ENCODE measurements at regions not wholly inside any gene's neighbourhood (a gene's known extent, or its start where the extent isn't known, plus 50 kb on each side); places are given as distances from the start of the nearest gene placed in this dataset.

DNA sequence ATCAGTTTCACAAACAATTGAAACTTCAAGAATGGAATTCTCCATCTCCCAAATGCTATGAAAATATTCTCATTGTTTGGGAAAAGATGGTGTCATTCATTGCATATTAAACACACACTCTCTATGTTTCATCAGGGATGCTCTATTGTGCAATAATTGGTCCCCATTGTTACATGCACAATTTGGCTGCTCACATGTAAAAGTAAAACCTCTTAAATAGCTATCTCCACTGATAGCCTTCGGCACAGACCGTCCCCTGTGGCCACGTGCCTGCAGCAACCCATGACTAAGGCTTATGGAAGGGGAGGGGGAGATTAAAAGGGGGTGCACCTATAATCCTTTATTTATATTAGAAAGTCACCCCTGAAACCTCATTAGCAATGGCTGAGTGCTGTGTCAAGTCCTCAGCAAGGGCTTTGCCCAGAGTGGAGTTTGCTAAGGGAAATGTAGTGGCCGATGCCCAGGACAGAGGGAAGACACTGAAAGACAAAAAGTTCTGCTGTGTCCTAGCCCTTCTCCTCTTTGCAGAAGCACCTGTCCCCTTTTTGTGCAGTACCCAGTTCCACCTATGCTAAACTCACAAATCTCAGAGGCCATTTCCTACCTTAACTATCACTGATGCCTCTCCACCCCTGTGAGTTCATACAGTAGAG is 309.6 kb upstream of the ESRRG start (continued):
- TF ChIP-seq, protein P1, sequence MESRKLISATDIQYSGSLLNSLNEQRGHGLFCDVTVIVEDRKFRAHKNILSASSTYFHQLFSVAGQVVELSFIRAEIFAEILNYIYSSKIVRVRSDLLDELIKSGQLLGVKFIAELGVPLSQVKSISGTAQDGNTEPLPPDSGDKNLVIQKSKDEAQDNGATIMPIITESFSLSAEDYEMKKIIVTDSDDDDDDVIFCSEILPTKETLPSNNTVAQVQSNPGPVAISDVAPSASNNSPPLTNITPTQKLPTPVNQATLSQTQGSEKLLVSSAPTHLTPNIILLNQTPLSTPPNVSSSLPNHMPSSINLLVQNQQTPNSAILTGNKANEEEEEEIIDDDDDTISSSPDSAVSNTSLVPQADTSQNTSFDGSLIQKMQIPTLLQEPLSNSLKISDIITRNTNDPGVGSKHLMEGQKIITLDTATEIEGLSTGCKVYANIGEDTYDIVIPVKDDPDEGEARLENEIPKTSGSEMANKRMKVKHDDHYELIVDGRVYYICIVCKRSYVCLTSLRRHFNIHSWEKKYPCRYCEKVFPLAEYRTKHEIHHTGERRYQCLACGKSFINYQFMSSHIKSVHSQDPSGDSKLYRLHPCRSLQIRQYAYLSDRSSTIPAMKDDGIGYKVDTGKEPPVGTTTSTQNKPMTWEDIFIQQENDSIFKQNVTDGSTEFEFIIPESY (IDR thresholded peaks at IDR 0.05), result no peak
- TF ChIP-seq JUND (IDR thresholded peaks at IDR 0.05) (no peak), TAF1 (conservative IDR thresholded peaks at IDR 0.05) (no peak), RXRA (IDR thresholded peaks at IDR 0.05) (no peak), FOXA1 (IDR thresholded peaks at IDR 0.05) (no peak), RAD21 (IDR thresholded peaks at IDR 0.05) (no peak), EGR1 (IDR thresholded peaks at IDR 0.05; ENCODE audit: low read depth in 2 of 2) (no peak)
- TF ChIP-seq, protein P2, sequence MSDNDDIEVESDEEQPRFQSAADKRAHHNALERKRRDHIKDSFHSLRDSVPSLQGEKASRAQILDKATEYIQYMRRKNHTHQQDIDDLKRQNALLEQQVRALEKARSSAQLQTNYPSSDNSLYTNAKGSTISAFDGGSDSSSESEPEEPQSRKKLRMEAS (IDR thresholded peaks at IDR 0.05), result no peak

DNA sequence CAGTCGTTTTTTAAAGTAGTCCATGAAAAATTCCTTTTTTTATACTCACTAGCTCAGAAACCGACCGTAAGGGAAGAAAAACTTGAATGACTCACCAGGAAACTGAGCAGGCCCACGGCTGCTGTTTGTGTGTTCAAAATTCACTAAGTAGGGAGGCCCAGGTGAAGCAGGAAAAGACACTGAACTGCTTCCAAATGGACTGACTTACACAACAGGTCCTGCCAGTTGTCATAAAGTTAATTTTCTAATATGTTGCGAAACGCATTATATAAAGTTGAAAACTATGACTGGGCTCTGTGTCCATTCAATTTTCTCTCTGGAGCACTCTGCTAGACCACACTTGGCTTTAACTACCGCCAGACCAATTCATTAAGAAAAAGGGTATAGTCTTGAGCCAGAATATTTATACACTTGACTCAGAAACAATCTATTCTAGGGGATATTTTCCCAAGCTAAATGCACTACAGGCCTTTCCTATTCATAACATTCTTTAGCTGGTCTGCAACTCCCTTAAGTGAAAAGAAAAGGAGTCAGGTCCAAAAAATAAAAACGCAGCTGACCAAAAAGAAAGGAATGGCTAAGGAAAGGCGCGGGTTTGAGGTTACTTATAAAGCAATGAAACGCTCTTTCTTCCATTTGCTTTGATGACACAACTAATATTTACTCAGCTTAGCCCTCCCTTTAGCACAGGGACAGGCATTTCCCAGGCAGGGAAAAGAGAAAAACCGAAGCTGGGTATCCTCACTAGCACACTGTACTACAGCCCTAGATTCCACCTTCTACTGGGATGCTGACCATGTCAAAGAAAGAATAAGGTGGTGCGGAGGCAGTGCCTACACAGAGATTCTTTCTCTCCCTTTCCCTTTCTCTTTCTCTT is 306.3 kb upstream of the ESRRG start:
- WGBS, result 59% methylated on average over 13 of the region's 13 CpGs
- Histone ChIP-seq H3K9me3 (ENCODE audit: control insufficient read depth in 4 of 4, low read length in 3 of 4) (no peaks in the 10 kb centered on the region), H3K9ac (ENCODE audit: low read depth in 1 of 2, low read length in 2 of 2) (no peak overlapping the region), H3K4me3 (ENCODE audit: low read depth in 1 of 3, low read length in 3 of 3) (no peak overlapping the region), H3K36me3 (ENCODE audit: control insufficient read depth in 4 of 4, insufficient read depth in 3 of 4, low read depth in 1 of 4, low read length in 3 of 4) (no peaks in the 10 kb centered on the region), H3K27ac (ENCODE audit: low read depth in 1 of 2, low read length in 2 of 2) (no peak overlapping the region), H3K27me3 (ENCODE audit: control insufficient read depth in 4 of 4, insufficient read depth in 4 of 4, low read length in 3 of 4) (no peaks in the 10 kb centered on the region), H3K4me1 (ENCODE audit: control insufficient read depth in 4 of 4, insufficient read depth in 4 of 4, low read length in 3 of 4) (no peaks in the 10 kb centered on the region)
- no peak for DNase-seq (ENCODE audit: low spot score)
- TF ChIP-seq JUND (IDR thresholded peaks at IDR 0.05) (no peak), RXRA (IDR thresholded peaks at IDR 0.05) (no peak), RAD21 (IDR thresholded peaks at IDR 0.05) (no peak), NR2F2 (IDR thresholded peaks at IDR 0.05) (no peak), SP1 (IDR thresholded peaks at IDR 0.05) (no peak), TAF1 (conservative IDR thresholded peaks at IDR 0.05) (no peak), HNF4A (conservative IDR thresholded peaks at IDR 0.05) (no peak)
- TF ChIP-seq, protein P3, sequence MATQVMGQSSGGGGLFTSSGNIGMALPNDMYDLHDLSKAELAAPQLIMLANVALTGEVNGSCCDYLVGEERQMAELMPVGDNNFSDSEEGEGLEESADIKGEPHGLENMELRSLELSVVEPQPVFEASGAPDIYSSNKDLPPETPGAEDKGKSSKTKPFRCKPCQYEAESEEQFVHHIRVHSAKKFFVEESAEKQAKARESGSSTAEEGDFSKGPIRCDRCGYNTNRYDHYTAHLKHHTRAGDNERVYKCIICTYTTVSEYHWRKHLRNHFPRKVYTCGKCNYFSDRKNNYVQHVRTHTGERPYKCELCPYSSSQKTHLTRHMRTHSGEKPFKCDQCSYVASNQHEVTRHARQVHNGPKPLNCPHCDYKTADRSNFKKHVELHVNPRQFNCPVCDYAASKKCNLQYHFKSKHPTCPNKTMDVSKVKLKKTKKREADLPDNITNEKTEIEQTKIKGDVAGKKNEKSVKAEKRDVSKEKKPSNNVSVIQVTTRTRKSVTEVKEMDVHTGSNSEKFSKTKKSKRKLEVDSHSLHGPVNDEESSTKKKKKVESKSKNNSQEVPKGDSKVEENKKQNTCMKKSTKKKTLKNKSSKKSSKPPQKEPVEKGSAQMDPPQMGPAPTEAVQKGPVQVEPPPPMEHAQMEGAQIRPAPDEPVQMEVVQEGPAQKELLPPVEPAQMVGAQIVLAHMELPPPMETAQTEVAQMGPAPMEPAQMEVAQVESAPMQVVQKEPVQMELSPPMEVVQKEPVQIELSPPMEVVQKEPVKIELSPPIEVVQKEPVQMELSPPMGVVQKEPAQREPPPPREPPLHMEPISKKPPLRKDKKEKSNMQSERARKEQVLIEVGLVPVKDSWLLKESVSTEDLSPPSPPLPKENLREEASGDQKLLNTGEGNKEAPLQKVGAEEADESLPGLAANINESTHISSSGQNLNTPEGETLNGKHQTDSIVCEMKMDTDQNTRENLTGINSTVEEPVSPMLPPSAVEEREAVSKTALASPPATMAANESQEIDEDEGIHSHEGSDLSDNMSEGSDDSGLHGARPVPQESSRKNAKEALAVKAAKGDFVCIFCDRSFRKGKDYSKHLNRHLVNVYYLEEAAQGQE (IDR thresholded peaks at IDR 0.05), result no peak
- TF ChIP-seq, protein P1 (IDR thresholded peaks at IDR 0.05), result no peak
